GM21528 (cell line): ENCODE measurements at regions not wholly inside any gene's neighbourhood (a gene's known extent, or its start where the extent isn't known, plus 50 kb on each side); places are given as distances from the start of the nearest gene placed in this dataset.
"Not testable (repeated sequence)": the region's sequence is repeated elsewhere in the genome, so short reads cannot be mapped to it uniquely, and the experiment has no call there.

ENCODE experiments used
- ATAC-seq: cut with Tn5 transposase; IDR thresholded peaks from one replicate; pipeline ENCODE4 v1.9.1; 2021; ENCODE audit warnings: mild to moderate bottlenecking, moderate library complexity; ENCODE audit not compliant: unreplicated experiment, low FRiP score

- ATAC-seq = not testable (repeated sequence)
Observed at GRCh38 chr9:62655705-62656104, 1465.9 kb downstream of the SPATA31A7 start.

DNA sequence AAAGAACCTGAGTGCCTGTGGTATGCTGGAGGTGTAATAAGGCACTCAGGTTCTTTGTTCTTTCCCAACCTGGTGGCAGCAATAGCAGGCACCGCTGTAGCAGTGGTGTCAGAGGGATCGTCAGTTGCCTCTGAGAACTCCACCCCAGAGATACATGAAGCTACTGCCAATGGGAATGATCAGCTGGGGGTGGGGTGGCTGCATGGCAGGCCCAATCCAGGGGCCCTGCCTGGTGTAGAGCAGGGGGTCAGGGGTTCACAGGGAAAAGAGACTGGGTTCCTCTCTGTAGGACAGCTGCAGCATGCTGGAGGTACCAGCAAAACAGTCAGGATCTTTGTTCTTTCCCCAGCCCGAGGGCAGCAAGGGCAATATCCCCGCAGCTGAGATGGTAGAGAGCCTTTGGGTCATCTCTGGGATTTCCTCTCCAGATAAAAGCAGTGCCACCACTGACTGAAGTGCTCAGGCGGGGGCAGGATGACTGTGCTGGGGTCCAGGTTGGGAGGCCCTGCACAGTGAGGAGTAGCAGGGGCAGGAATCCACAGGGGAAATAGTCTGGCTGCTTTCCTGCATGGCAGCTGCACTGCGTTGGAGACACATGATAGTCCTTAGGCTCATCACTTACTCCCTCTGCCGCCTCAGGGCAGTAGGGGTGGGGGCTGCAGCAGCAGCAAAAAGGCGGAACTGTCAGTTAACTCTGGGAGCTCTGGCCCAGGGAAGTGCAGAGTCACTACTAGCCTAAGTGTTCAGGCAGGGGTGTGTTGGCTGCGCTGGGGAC lies 1473.1 kb downstream of the SPATA31A7 start:
- ATAC-seq = not testable (repeated sequence)

DNA sequence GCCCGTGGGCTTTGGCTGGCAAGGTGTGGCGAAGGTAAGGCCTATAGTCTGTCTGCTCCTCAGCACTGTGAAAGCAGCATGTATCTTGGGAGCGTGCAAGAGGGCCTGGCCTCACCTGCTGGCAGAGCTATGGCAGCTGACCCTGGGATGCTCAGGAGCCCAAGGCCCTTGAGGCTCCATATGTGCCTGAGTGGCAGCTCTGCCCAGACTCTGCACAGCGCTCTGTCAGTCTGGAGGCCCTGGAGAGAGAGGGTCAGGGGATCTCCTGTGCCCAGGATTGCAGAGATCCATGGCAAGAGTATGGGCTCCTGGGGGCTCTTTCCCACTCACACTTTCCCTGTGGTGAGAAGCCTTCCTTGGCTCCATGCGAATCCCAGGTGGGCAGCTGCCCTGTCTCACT lies 1473.7 kb downstream of the SPATA31A7 start:
- not testable (repeated sequence) for ATAC-seq

GRCh38 chr9:62667137-62667824 lies 1477.4 kb downstream of the SPATA31A7 start:
- not testable (repeated sequence) for ATAC-seq

DNA sequence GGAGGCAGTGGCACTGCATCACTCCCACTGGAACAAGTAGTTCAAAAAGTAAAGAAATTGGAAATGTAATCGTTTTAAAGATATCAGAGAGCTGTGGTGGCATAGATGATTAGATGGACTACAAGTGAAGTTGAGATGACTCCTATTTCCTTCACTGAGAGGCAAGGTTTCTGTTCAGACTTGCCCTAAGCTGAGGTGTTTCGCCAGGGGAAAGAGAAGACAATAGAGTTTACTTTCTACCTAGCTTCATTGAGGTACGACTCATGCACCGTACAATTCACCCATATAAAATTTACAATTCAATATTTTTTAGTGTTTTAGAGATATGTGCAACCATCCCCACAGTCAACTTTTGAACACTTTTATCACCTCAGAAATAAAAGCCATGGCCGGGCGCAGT lies 1487.2 kb downstream of the SPATA31A7 start:
- ATAC-seq = not testable (repeated sequence)

- peak; percentile 47 for ATAC-seq
Observed at GRCh38 chr9:62678336-62678735, 1488.5 kb downstream of the SPATA31A7 start.

- ATAC-seq = not testable (repeated sequence)
Observed at GRCh38 chr9:62679020-62679419, 1489.2 kb downstream of the SPATA31A7 start.

DNA sequence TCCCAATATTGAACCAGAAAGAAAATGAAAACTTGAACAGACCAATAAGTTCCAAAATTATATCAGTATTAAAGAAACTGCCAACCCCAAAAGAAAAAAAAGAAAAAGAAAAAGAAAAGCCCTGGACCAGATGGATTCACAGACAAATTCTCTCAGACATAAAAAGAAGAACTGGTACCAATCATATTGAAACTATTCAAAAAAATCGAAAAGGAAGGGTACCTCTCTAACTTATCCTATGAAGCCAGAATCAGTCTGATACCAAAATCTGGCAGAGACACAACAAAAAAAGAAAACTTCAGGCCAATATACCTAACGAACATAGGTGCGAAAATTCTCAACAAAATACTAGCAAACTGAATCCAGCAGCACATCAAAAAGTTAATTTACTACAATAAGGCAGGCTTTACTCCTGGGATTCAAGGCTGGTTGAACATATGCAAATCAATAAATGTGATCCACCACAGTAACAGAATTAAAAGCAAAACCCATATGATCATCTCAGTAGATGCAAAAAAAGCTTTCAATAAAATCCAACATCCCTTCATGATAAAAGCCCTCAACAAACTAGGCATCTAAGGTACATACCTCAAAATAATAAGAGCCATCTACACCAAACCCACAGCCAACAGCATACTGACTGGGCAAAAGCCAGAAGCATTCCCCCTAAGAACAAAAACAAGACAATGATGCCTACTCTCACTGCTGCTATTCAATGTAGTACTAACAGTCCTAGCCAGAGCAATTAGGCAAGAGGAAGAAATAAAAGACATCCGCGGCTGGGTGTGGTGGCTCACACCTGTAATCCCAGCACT lies 1495.2 kb downstream of the SPATA31A7 start:
- ATAC-seq = peak; percentile 83

DNA sequence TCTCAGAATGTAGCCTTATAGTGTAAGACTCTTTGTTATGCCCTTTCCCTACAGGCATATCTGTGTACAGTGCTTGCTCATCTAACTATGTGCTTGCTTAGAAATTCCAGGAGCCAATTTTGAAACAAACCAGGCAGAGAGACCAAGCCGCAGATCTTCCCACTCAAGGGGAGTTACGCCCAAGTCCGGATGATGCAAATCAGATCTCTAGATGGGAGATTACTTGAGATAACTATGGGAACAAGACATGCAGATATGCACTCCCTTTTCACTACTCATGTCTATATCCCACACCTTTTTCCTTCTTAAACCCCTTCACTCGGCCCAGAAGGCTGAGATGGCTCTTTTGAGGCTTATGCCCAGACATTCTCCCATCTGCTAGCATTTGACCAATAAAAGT lies 1496.5 kb downstream of the SPATA31A7 start:
- ATAC-seq = not testable (repeated sequence)

GRCh38 chr9:62693019-62693418 lies 1503.2 kb downstream of the SPATA31A7 start:
- ATAC-seq = not testable (repeated sequence)

- ATAC-seq = not testable (repeated sequence)
Observed at GRCh38 chr9:62711317-62711716, 1521.5 kb downstream of the SPATA31A7 start.

DNA sequence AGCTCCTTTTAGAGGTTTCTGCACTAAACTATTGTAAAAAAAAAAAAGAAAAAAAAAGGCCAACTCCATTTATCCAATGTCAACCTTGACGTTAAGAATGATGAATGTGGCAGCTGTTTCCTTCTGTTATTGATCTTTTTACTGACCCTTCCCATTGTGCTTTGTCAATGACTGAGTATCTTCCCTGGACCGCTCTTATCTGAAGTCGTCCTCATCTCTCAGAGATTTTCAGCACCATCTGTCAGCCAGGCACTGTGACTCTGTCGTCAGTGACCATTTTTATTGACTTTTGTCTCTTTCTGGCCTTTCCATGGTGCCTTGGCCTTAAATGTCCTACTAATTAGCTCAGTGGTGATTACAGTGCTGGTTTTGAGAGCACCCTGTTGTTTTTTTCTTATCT lies 1535.7 kb downstream of the SPATA31A7 start:
- not testable (repeated sequence) for ATAC-seq

DNA sequence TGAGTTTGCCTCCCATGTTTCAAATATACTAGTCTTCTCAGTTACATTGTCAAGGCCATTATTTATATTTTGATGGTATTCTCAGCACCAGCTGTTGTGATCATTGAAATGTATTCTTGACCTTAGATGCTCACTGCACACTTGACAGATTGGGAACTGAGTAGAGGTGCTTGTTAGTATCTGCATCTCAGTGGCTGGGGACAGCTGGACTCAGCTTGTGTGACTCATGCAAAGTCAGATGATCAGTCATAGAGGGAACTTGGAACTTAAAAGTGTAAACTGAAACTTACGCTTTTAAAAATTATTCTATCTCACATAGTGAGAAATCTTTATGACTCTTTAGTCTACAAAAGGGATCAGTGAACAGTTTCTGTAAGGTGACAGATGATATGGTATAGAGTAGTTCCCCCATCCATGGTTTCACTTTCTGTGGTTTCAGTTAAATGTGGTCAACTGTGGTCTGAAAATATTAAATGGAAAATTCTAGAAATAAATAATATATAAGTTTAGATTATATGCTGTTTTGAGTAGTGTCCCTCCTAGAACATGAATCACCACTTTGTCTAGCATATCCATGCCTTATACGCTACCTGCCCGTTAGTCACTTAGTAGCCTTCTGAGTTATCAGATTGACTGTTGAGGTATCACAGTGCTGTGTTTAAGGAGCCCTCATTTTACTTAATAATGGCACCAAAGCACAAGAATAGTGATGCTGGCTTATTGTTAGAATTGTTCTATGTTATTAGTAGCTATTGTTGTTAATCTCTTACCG lies 1540.6 kb downstream of the SPATA31A7 start:
- ATAC-seq = peak; percentile 99

GRCh38 chr9:62731015-62731414 lies 1541.2 kb downstream of the SPATA31A7 start:
- ATAC-seq = not testable (repeated sequence)

- not testable (repeated sequence) for ATAC-seq
Observed at GRCh38 chr9:62737004-62737606, 1547.3 kb downstream of the SPATA31A7 start.

DNA sequence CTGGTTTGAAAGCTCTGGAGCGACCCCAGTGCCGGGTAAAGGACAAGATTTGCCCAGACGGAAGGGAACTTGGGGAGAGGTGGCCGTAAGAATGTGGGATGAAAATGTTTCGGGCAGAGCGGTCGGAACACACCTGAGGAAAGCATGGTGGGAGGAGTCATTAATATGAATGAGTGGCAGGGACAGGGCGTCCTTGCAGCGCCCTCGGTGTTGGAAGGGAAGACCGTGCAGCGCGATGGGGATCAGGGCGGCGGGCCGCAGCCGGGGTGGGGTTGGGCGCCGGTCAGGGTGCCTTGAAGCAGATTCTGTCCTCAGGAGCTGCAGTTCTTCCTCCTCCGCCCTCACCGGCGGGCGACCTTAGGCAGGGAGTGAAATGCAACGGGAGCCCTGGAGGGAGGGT lies 1548.1 kb downstream of the SPATA31A7 start:
- ATAC-seq = not testable (repeated sequence)

GRCh38 chr9:62745774-62746529 lies 1556.1 kb downstream of the SPATA31A7 start:
- ATAC-seq = not testable (repeated sequence)
